Osteocyte (in vitro differentiated cells): ENCODE measurements at regions not wholly inside any gene's neighbourhood (a gene's known extent, or its start where the extent isn't known, plus 50 kb on each side); places are given as distances from the start of the nearest gene placed in this dataset.

Experiments
- DNase-seq: peaks from one replicate; pipeline ENCODE4 v3.0.0; 2021; ENCODE audit warnings: mixed read lengths; ENCODE audit not compliant: unreplicated experiment; ENCODE audit errors: extremely low spot score
- H3K27ac Mint-ChIP-seq: one replicate; pipeline ENCODE4 v1.8.0; 2021; ENCODE audit warnings: mild to moderate bottlenecking, mixed read lengths; ENCODE audit not compliant: unreplicated experiment
- H3K27me3 Mint-ChIP-seq: one replicate; pipeline ENCODE4 v1.8.0; 2021; ENCODE audit warnings: mixed read lengths; ENCODE audit not compliant: unreplicated experiment
- H3K36me3 Mint-ChIP-seq: one replicate; pipeline ENCODE4 v1.8.0; 2021; ENCODE audit warnings: mixed read lengths; ENCODE audit not compliant: unreplicated experiment
- H3K4me1 Mint-ChIP-seq: one replicate; pipeline ENCODE4 v1.8.0; 2021; ENCODE audit warnings: mixed read lengths; ENCODE audit not compliant: unreplicated experiment
- H3K4me3 Mint-ChIP-seq: one replicate; pipeline ENCODE4 v1.8.0; 2021; ENCODE audit warnings: mild to moderate bottlenecking, moderate library complexity, mixed read lengths; ENCODE audit not compliant: unreplicated experiment
- H3K9me3 Mint-ChIP-seq: one replicate; pipeline ENCODE4 v1.8.0; 2021; ENCODE audit warnings: mixed read lengths; ENCODE audit not compliant: unreplicated experiment
- CTCF ChIP-seq: fragments of 200-600 bp; sonication (generic); IDR thresholded peaks from 2 replicates; pipeline ENCODE4 v1.5.0; 2021; ENCODE audit warnings: antibody characterized with exemption, mild to moderate bottlenecking, moderate library complexity

DNA sequence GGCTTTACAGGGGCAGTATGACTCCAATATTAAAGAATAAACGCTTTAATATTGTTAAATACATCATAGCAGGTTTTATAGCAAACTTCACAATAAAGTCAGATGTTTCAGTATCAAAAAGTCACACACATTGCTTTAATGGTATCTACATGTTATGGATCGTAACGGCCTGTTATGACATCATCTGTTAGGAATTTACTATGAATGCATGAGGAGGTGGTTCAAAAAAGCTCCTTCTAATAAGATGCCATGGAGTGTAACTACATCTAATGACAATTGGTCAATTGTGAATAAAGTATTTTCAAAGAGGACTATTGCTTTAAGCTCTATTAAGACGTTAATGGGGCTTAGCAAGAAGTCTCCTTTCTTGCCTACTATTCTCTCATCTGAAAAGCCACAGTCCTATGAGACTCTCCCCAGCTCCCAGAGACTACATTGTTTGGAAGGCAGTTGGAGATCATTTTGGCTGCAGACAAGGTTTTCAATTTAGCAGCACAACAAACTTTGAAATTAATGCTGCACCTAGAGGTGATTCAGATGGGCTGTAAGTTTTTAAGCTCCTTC is 300.7 kb upstream of the MEIS1 start:
- DNase-seq = no peak
- peaks cover 24% of the 10 kb centered on the region for H3K9me3 Mint-ChIP-seq
- no peaks in the 10 kb centered on the region for H3K36me3 Mint-ChIP-seq
- H3K27ac Mint-ChIP-seq = no peak overlapping the region
- no peak for TF ChIP-seq CTCF
- H3K4me1 Mint-ChIP-seq = no peaks in the 10 kb centered on the region
- no peaks in the 10 kb centered on the region for H3K27me3 Mint-ChIP-seq
- H3K4me3 Mint-ChIP-seq = no peak overlapping the region

- DNase-seq = no peak
- TF ChIP-seq CTCF = no peak
- Mint-ChIP-seq H3K27me3 (no peaks in the 10 kb centered on the region), H3K4me3 (no peak overlapping the region), H3K36me3 (no peaks in the 10 kb centered on the region), H3K27ac (no peak overlapping the region), H3K4me1 (no peaks in the 10 kb centered on the region), H3K9me3 (no peaks in the 10 kb centered on the region)
Measured at GRCh38 chr2:66127656-66128055, 307.3 kb upstream of the MEIS1 start.

DNA sequence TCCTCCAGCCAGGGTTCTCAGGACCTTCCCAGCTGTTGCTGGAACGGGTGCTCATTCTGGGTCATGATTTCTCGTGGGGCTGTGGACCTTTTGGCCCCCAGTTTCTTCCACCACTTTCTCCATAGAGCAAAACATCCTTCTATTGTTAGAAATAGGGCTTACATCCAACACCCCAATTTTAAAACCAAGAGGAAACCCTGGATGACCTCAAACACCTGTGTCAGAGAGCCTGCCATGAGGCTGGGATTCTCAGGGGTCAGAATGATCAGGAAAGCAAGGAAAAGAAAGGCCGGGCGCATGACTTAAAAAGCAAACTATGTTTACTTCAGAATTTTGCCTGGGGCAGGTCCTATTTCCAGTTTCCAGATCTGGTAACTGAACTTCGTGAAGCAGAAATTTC is 307.9 kb upstream of the MEIS1 start:
- H3K36me3 Mint-ChIP-seq = no peaks in the 10 kb centered on the region
- H3K4me1 Mint-ChIP-seq = no peaks in the 10 kb centered on the region
- H3K27me3 Mint-ChIP-seq = no peaks in the 10 kb centered on the region
- no peak overlapping the region for H3K4me3 Mint-ChIP-seq
- no peaks in the 10 kb centered on the region for H3K9me3 Mint-ChIP-seq
- DNase-seq = no peak
- TF ChIP-seq CTCF = no peak
- no peak overlapping the region for H3K27ac Mint-ChIP-seq

- H3K36me3 Mint-ChIP-seq = no peaks in the 10 kb centered on the region
- no peak for DNase-seq
- H3K4me3 Mint-ChIP-seq = no peak overlapping the region
- no peaks in the 10 kb centered on the region for H3K4me1 Mint-ChIP-seq
- no peak overlapping the region for H3K27ac Mint-ChIP-seq
- no peaks in the 10 kb centered on the region for H3K9me3 Mint-ChIP-seq
- H3K27me3 Mint-ChIP-seq = no peaks in the 10 kb centered on the region
- TF ChIP-seq CTCF = no peak
Measured at GRCh38 chr2:66125951-66126350, 309.0 kb upstream of the MEIS1 start.

DNA sequence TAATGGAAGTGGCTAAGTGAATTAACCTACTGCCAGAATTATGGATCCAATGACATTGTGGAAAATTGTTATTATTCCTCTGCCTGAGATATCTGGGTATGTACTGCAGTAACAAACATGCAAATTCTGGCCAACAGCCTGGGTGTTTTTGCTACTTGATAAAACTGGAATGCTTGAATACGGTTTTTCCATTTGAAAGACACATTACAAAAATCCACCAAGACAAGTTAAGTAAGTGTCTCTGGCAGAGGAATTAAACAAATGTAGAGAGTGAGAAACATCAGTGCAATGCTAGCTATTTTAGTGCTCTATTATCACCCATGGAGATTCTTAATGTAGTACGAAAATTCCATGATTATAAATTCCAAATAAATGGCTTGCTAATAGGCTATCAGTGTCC is 312.4 kb upstream of the MEIS1 start:
- peaks cover 20% of the 10 kb centered on the region for H3K9me3 Mint-ChIP-seq
- TF ChIP-seq CTCF = no peak
- H3K4me1 Mint-ChIP-seq = no peaks in the 10 kb centered on the region
- no peaks in the 10 kb centered on the region for H3K27me3 Mint-ChIP-seq
- no peak for DNase-seq
- H3K36me3 Mint-ChIP-seq = no peaks in the 10 kb centered on the region
- H3K4me3 Mint-ChIP-seq = no peak overlapping the region
- no peak overlapping the region for H3K27ac Mint-ChIP-seq
